HG03159 (cell line): ENCODE measurements at regions not wholly inside any gene's neighbourhood (a gene's known extent, or its start where the extent isn't known, plus 50 kb on each side); places are given as distances from the start of the nearest gene placed in this dataset.
"Not testable (repeated sequence)": the region's sequence is repeated elsewhere in the genome, so short reads cannot be mapped to it uniquely, and the experiment has no call there.

Experiments
- ATAC-seq: cut with Tn5 transposase; IDR thresholded peaks from one replicate; pipeline ENCODE4 v1.9.1; 2021; ENCODE audit warnings: mild to moderate bottlenecking, moderate library complexity; ENCODE audit not compliant: unreplicated experiment

DNA sequence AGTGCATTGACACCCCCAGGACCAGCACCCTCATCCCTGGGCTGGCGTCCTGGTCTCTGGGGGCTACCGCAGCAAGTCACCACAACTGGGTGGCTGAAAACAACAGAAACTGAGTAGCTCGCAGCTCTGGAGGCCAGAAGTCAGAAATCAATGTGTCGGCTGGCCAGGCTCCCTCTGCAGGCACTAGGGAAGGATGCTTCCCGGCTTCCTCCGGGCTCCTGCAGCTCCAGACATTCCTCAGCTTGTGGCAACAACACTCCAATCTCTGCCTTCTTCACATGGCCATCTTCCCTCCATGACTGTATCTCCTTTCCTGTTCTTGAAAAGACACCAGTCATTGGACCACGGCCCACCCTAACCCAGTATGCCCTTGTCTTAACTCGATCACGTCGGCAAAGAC, 224.2 kb downstream of the NPHP4 start:
- ATAC-seq, result no peak

GRCh38 chr1:5766996-5767395, 225.2 kb downstream of the NPHP4 start:
- not testable (repeated sequence) for ATAC-seq

- ATAC-seq, result no peak
Observed at GRCh38 chr1:5765997-5766913, 226.0 kb downstream of the NPHP4 start.

DNA sequence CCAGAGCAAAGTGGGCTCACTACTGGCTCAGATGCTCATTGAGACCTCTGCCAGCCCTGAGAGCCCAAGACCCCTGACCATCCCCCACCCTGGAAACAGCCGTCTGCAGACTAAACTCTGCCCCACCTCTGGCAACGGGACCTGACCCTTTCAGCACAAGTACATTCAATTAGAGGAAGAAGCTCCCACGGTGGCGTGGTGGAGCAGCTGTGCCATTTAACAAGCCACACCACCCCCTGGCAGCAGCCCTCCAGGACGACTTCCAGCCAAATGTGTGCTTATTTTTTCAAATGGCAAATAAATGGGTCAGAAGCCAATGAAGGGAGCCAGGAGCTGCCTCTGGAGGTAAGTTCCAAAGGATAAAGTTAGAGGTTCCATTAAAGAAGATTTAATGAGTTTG, 226.7 kb downstream of the NPHP4 start:
- ATAC-seq, result no peak

DNA sequence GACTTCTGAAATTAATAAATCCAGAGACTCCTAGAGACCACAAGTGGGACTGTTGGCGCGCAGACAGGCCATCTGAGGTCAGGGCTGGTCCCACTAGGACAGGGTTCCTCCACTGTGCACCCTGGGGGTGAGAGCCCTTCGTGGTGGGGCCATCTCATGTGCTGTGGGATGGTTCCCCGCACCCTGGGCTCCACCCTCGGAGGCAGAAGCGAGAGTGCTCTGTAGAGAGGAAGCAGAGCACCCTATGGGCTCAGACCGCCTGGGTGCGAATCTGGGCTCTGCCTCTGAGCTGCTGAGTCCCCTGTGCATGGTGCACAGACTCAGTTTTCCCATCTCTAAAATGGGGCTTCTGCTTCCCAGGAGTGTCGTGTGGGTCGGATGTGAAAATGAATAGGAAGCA, 227.3 kb downstream of the NPHP4 start:
- ATAC-seq, result no peak

DNA sequence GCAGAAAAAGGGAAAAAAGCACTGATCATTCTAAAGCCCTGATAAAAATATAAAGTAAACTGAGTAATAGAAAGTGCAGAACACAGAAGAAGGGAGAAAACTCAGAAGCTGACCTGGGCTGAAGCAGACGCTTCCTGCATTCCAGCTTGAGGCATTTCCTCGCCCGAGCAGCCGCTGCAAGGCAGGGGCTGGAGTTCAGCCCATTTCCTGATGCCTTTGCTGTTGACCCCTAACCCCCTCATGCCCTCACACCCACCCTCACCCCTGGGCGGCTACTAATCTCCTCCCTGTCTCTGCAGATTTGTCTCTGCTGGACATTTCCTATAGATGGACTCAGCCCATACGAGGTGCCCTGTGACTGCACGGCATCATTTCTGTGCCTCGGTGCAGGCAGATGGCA, 227.8 kb downstream of the NPHP4 start:
- no peak for ATAC-seq

- no peak for ATAC-seq
Observed at GRCh38 chr1:5763696-5764370, 228.4 kb downstream of the NPHP4 start.

DNA sequence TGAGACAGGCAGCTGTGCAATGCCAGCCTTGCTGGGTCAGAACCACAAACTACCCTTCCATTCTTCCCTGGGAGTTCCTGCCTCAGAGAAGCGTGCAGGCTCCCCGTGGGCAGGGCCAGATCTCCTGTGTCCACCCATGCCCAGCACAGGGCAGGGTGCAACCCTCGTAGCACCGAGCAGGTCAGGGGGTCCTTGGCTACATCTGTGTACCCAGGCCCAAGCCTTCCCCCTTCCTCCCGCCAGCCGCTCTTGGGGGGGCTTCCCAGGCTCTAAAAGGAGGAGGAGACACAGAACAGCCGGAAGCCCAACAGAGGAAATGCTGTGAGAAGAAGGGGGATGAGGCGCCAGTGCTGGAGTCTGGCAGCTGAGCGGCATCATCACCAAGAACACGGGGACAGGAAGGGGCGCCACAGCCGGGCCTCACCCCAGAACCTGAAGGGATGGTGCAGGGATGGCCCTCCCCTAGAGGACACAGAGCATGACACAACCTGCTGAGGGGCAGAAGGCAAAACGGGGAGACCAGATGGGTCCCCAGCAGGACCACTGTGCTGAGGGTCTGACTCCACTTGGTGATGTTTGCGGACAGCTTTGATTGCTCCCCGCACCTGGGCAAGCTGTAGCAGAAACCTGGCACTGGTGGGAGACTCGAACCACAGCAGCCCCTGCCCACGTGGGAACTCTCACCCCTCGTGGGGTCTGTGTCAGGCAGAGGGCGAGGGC, 233.2 kb downstream of the NPHP4 start:
- no peak for ATAC-seq

DNA sequence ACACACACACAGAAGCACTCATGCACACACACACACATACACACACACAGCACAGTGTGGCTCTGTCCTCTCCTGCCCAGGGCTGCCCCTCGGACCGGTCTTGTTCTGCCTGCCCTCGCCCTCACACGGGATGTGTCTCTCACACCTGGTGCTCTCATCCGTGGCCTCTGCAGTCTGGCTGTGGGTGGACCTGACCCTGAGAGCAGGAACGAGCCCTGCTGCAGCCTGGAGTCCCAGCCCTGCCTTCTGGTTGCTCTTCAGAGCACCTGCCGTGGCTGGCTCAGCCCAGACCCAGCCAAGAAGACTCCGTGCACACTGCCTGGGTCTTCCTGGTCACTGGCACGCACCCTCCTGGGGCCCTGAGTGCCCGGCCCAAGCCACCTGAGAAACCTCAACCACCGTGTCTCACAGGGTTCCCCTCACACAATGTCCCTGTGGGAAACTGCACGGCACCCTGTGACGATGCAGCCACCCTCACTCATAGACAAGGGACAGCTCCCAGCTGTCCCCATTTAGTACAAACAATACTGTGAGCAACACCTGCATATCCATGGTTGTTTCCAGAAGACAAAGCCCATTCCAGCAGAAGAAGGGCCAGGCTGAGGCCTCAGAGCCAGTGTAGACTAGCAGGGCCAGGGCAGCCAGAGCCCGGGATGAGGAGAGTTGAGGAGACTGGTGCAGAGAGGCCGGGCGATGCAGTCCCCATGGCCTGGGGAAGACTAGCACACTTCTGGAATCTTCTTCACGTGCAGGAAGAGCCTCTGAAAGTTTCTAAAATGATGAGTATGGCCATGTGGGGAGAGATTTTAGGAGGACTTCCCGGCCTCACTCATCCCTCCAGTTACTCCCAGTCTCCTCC, 234.0 kb downstream of the NPHP4 start:
- ATAC-seq, result no peak

DNA sequence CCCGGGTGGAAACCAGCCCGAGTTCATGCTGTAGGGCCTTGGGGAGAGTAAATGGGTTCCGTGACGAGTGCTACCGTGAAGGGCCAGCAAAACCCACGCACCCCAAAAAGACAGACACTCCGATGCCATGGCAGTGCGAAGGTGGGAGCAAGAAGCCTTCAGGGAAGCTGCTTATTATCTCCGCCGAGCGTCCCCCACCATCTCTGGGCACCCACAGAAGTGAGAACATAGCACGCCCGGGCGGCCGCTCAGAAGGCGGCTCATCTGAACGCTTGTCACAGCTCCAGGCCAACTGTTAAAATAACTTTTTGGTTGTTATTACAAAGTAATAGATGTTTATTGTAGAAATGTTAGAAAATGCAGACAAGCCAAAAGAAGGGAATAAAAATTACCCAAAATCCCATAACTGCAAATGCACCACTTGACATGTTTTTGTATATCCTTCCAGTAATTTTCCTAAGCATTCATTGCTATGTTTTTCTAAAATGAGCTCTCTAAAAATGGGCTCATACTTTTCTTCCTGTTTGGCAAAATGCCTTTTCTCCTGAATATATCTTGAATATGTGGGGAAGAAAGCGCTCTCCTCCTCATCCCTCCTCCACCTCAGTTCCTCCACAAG, 234.9 kb downstream of the NPHP4 start:
- no peak for ATAC-seq

DNA sequence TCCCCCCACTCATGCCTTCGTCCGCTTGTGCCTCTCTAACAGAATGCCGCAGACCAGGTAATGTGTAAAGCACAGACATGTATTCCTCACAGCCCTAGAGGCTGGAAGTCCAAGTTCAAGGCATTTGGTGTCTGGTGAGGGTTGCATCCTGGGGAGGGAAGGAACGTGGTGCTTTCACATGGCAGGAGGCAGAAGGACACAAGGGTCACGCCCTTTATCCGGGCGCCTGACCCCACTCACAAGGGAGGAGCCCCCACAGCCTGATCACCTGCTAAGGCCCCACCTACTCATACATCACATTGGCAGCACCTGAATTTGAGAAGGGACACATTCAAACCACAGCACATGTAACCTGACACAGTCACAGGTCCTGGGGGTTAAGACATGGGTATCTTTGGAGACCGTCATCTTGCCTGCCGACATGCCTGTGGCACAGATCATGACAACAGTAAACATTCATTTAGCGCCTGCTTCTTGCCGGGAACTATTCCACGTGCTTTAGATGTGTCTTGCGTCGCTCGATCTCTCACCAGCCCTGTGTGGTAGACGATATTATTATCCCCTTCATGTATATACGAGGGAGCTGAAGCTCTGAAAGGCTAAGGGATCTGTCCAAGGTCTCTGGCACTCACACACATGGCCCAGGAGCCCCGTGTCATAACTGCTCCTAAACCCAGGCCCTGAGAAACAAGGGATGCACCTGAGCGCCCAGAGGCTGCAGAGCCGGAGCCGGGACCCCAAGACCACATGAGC, 235.6 kb downstream of the NPHP4 start:
- no peak for ATAC-seq

- ATAC-seq, result no peak
Observed at GRCh38 chr1:5755552-5756125, 236.6 kb downstream of the NPHP4 start.

DNA sequence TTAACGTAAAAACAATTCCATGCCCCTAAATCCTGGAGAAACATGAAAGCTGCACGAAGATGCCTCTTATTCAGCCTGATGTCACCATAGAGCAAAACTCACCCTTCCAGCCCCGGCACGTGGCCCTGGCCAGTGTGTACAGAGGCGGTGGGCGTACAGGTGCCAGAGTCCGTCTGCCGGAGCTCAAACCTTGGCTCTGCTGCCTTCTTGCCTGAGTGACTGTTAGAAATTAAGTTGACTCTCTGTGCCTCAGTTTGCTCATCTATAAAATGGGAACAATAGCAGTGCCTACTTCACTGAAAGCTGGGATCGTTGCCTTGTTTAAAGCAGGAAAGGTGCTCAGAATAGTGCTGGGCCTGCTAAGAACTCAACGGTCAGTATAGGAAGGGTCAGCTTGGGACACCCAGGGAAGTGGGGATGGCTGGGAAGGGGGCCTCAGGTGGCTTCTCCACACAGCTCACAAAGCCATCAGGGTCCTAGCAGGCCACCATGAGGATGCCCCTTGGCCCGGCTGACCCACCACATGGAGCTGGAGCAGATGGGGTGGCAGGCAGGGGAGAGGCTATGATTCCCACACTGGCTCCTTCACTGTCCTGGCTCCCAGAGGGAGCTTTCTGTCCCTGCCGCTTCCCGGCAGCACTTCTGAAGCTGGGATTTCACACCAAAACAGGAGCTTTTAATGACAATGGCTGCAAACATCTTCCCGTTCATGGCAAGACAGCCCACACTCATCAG, 237.2 kb downstream of the NPHP4 start:
- ATAC-seq, result no peak

DNA sequence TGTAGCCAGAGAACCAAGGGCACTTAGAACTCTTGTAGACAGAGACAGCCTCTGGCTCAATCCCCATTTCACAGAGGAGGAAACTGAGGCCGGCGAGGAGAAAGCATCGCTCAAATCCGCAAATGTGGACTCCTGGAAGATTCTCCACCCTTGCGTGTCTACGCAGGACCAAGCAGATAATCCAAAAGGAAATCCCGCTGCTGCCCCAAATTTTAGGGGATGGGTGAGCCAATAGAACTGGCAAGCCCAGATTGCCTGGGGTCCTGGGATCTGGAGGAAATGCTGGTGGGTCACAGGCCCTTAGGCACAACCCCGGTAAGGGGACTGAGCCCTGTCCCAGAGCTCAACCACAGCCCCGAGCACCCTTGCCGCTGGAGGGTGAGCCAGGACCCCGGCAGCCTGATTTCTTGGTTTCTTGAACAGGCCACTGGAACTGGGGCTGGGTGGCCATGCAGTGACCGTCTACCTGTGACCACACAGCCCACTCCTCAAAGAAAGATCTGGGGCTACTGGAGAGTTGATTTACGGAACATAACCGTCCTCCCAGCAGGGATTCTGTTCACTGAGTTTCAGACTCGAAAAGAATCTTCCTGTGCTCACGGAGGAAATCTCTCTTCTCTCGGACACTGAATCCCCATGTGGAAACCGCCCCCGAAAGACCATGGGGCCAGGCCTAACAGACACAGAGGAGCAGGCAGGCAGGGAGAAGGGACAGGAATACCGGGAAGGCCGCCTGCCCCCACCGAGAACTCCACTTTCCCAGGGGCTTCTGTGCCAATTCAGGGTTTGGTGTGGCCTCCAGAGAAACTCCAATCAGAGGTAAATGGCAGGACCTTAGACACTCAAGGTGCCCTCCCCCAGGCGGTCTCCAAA, 238.4 kb downstream of the NPHP4 start:
- ATAC-seq, result no peak

- no peak for ATAC-seq
Observed at GRCh38 chr1:5752746-5753548, 239.3 kb downstream of the NPHP4 start.

DNA sequence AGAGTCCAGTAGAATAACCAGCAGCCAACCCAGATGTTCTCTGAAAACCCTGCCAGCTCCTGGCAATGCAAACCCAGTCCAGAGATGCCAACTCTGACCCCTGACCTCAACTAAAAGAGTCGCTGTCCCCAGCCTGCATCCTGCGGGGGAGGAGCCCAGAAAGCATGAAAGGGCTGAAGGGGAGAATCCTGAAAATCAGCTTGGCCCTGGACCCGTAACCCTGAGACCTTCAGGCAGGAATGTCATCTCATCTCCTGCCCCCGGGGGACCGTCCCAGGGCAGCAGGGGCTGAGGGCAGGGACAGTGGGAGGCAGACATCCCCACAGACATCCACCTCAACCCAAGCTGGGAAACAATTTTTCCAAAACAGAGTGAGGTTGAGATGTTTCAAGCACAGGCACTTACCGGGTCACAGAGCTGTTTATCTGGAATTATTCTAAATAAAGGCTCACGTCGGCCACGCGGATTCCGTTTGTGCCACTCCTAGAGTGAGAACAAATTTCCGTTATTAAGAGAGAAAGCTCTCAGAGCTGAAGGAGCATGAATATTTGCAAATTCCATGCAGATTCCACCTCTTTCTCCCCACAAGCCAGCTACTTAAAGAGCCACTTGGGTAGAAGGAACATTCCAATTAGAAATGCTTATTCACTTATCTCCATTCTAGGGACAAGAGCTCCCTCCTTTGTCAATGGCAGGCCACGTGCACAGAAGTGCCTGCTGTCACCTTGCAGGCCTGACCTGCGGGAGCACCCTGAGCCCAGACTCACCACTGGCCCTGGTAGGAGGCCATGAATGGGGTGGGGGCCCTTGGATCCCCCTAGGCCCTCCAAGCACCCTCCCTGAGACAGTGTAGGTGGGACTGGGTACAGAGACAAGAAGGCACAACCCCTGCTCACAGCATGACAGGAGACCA, 240.1 kb downstream of the NPHP4 start:
- no peak for ATAC-seq
